Chondrocyte (in vitro differentiated cells): ENCODE measurements at regions not wholly inside any gene's neighbourhood (a gene's known extent, or its start where the extent isn't known, plus 50 kb on each side); places are given as distances from the start of the nearest gene placed in this dataset.

Experiments
- DNase-seq: peaks from one replicate; pipeline ENCODE4 v3.0.0; 2021; ENCODE audit warnings: mixed read lengths, low spot score
- H3K27ac Mint-ChIP-seq: one replicate; pipeline ENCODE4 v1.8.0; 2021; ENCODE audit warnings: mild to moderate bottlenecking, moderate library complexity, mixed read lengths; ENCODE audit not compliant: unreplicated experiment
- H3K27me3 Mint-ChIP-seq: 2 replicates; pipeline ENCODE4 v1.8.0; 2021; ENCODE audit warnings: low read depth, mixed read lengths
- H3K36me3 Mint-ChIP-seq: 2 replicates; pipeline ENCODE4 v1.8.0; 2021; ENCODE audit warnings: low read depth, mixed read lengths
- H3K4me1 Mint-ChIP-seq: 2 replicates; pipeline ENCODE4 v1.8.0; 2021; ENCODE audit warnings: low read depth, mild to moderate bottlenecking, mixed read lengths
- H3K4me3 Mint-ChIP-seq: one replicate; pipeline ENCODE4 v1.8.0; 2021; ENCODE audit warnings: mild to moderate bottlenecking, moderate library complexity, mixed read lengths; ENCODE audit not compliant: unreplicated experiment
- H3K9me3 Mint-ChIP-seq: 2 replicates; pipeline ENCODE4 v1.8.0; 2021; ENCODE audit warnings: low read depth, mixed read lengths
- TF ChIP-seq, protein P1 (sequence below): fragments of 200-600 bp; sonication (generic); IDR thresholded peaks from 2 replicates; pipeline ENCODE4 v1.5.0; 2021; ENCODE audit warnings: antibody characterized with exemption, mild to moderate bottlenecking, moderate library complexity

DNA sequence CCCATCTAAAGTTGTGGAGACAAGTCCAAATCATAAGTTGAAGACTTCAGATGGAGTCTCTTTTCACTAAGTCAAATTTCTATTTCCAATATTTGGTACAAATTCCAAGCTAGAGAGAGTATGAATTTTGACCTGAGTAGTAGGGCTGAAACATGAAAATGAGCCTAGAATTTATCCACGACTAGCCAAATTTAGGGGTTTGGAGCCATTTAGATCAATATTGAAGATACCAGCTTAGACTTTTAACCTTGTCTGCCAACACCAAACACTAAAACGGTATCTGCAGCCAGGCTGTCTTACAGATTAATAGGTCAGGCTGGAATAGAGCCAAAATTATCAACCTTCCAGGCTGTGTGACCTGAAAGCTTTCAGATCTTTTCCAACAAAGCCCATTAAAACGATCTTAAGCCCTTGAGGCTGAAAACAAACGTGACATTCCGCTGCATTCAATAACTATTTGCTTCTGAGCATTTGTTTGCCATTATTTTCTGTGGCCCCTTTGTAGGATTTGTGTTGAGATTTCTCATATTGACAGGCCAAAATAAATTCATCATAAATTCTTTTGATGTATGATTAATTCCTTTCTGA is 268.7 kb upstream of the DKK2 start:
- H3K9me3 Mint-ChIP-seq = peaks cover 5% of the 10 kb centered on the region
- TF ChIP-seq, protein P1, sequence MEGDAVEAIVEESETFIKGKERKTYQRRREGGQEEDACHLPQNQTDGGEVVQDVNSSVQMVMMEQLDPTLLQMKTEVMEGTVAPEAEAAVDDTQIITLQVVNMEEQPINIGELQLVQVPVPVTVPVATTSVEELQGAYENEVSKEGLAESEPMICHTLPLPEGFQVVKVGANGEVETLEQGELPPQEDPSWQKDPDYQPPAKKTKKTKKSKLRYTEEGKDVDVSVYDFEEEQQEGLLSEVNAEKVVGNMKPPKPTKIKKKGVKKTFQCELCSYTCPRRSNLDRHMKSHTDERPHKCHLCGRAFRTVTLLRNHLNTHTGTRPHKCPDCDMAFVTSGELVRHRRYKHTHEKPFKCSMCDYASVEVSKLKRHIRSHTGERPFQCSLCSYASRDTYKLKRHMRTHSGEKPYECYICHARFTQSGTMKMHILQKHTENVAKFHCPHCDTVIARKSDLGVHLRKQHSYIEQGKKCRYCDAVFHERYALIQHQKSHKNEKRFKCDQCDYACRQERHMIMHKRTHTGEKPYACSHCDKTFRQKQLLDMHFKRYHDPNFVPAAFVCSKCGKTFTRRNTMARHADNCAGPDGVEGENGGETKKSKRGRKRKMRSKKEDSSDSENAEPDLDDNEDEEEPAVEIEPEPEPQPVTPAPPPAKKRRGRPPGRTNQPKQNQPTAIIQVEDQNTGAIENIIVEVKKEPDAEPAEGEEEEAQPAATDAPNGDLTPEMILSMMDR = no peak
- no peak for DNase-seq
- no peak overlapping the region for H3K27ac Mint-ChIP-seq
- no peaks in the 10 kb centered on the region for H3K27me3 Mint-ChIP-seq
- no peaks in the 10 kb centered on the region for H3K4me1 Mint-ChIP-seq
- H3K4me3 Mint-ChIP-seq = no peak overlapping the region
- no peaks in the 10 kb centered on the region for H3K36me3 Mint-ChIP-seq

DNA sequence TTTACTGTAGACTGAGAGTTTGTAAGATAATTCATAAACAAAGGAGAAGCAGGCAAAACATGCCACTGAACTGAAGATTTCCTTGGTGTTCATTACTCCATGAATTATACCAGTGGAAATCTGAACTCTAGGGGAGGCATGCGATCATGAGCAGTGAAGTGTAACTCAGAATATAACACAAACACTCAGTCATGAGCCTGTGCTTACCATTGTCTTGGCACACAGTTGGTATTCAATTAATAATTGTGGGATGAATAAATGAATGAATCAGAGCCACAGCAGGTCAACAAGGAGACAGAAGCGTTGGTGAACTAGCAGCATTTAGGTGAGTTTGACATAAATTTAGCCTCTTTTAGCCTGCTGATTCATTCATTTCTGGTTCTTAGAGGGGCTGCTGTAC is 263.5 kb upstream of the DKK2 start:
- Mint-ChIP-seq H3K27me3 (no peaks in the 10 kb centered on the region), H3K27ac (no peak overlapping the region)
- no peak for DNase-seq

DNA sequence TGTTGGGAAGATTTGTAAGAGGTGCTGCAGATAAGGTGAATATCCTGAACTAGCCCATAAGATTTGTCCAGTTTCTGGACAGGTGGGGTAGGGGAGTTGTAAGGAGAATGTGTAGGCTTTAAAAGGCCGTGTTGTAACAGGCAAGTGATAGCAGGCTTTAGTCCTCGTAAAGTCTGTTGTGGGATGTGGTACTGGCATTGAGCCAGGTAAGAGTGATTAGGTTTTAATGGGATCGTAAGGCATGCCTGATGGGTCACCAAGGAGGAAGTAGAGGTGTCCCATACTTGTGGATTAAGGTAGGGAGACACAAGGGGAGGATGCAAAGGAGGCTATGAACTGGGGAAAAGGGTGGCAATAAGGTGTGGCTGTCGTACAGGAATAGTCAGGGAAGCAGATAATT is 256.9 kb upstream of the DKK2 start:
- Mint-ChIP-seq H3K4me3 (no peak overlapping the region), H3K27me3 (no peaks in the 10 kb centered on the region), H3K27ac (no peak overlapping the region), H3K36me3 (peaks cover 13% of the 10 kb centered on the region), H3K4me1 (peaks cover 1% of the 10 kb centered on the region), H3K9me3 (peaks cover 12% of the 10 kb centered on the region)
- no peak for DNase-seq
- TF ChIP-seq, protein P1 = no peak

More for the DNA sequence above, 263.5 kb upstream of the DKK2 start:
- H3K4me1 Mint-ChIP-seq = peaks cover 3% of the 10 kb centered on the region
- H3K9me3 Mint-ChIP-seq = peaks cover 16% of the 10 kb centered on the region
- no peak overlapping the region for H3K4me3 Mint-ChIP-seq
- H3K36me3 Mint-ChIP-seq = peaks cover 9% of the 10 kb centered on the region
- TF ChIP-seq, protein P1 = no peak

DNA sequence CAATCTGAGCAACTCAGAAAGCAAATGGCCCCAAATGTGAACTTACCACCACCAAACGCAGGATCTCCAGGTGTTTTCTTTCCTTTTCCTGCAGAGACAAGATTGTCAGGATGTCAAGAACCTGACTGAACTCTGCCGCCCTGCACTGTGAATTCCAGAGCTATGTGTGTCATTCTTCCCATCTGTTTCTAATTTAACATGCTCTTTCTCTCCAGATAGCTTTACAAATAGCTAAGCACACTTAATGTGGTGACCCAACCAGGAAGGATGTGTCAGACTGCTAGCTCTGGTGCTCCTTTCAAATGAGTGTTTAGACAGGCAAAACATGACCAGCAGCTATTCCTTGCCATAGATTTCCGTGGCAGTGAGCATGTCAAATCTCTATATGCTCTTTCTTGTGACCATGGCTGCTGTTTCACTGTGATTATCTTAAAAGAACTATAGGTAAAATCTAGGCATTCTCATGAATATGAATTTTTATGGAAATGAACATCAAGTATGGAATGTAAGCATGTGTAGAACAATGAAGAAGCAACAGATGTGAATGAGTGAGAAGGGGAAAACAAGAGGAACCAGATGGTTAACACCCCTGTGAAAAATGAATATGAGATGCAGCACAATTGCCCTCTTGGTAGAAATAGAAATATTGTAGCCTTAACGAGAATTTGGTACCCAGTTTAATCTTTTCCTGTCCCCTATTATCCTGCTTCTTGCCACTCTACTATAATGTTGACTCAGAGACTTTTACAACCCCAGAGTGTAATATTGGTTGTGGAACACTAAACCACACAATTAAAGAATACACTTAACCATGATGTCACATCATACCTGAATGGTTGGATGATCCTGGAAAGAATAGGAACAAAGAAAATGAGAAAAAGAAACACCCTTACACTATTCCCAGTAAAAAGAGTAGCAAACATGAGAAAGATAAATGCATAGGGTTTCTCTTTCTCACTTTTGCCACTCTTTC is 247.8 kb upstream of the DKK2 start:
- Mint-ChIP-seq H3K4me1 (peaks cover 37% of the 10 kb centered on the region), H3K27ac (peak overlapping the region; percentile 67)

DNA sequence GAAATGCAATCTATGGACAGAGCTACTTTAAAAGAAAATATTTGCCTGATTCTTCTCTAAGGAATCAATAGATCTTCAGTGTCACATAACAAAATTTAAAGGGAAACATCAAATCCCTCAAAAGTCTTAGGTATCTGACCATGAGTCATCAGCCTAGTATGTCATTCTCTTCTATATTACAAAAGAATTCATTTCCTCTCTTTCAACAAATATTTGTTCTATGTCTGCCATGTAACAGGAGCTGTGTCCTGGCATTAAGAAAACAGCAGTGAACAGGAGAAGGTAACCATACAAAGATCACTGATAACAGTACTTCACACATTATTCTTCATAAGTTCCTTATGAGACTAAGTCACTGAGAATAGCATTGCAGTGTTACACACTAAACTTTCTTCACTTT is 243.6 kb upstream of the DKK2 start:
- peak overlapping the region; percentile 62 for H3K27ac Mint-ChIP-seq
- H3K9me3 Mint-ChIP-seq = peaks cover 4% of the 10 kb centered on the region
- peaks cover 46% of the 10 kb centered on the region for H3K4me1 Mint-ChIP-seq
- no peaks in the 10 kb centered on the region for H3K36me3 Mint-ChIP-seq
- TF ChIP-seq, protein P1 = no peak
- no peak overlapping the region for H3K4me3 Mint-ChIP-seq
- H3K27me3 Mint-ChIP-seq = no peaks in the 10 kb centered on the region
- DNase-seq = no peak

More for the DNA sequence above, 247.8 kb upstream of the DKK2 start:
- no peak for DNase-seq
- no peaks in the 10 kb centered on the region for H3K27me3 Mint-ChIP-seq
- TF ChIP-seq, protein P1 = no peak
- no peaks in the 10 kb centered on the region for H3K36me3 Mint-ChIP-seq
- H3K9me3 Mint-ChIP-seq = peaks cover 4% of the 10 kb centered on the region
- H3K4me3 Mint-ChIP-seq = peak overlapping the region; percentile 18
